Right lobe of liver (tissue), 4 donors: ENCODE measurements at regions not wholly inside any gene's neighbourhood (a gene's known extent, or its start where the extent isn't known, plus 50 kb on each side); places are given as distances from the start of the nearest gene placed in this dataset.

Experiments
- POLR2A ChIP-seq: fragments of 450-650 bp; IDR thresholded peaks from one replicate; pipeline ENCODE4 v1.6.1; 2017; ENCODE audit warnings: antibody characterized with exemption, mild to moderate bottlenecking
- TF ChIP-seq, protein P1 (sequence below), 4 donors: fragments of 200-600 bp in 3 of 4; fragments of 450-650 bp in 1 of 4; IDR thresholded peaks; one replicate each; pipeline versions ENCODE4 v1.5.1 to v1.8.0; 2016 to 2022; ENCODE audit warnings: antibody characterized with exemption in 4 of 4, mild to moderate bottlenecking in 2 of 4
- donor health status: DM: no; HTN: no; CAD: no.
- donor health status: DM: no; HTN: no; CAD: no.
- donor health status: DM: no; HTN: yes; CAD: no.

DNA sequence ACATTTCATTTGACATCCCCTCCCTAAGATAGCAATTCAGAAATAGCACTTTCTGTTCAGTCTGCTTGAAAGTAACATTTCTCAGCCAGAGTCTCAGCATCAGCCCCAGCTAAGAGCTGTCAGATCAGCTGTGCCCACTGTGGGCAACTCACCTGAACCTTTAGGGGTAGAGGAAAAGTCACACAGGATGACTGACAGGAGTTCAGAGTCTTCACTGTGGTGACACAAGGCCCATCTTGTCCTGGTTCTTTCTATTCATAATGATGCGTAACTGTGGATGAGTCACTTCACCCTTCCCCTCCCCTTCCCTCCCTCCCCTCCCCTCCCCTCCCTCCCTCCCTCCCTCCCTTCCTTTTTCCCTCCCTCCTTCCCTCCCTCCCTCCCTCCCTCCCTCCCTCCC, 96.1 kb upstream of the RASGRP1 start:
- TF ChIP-seq, protein P1, sequence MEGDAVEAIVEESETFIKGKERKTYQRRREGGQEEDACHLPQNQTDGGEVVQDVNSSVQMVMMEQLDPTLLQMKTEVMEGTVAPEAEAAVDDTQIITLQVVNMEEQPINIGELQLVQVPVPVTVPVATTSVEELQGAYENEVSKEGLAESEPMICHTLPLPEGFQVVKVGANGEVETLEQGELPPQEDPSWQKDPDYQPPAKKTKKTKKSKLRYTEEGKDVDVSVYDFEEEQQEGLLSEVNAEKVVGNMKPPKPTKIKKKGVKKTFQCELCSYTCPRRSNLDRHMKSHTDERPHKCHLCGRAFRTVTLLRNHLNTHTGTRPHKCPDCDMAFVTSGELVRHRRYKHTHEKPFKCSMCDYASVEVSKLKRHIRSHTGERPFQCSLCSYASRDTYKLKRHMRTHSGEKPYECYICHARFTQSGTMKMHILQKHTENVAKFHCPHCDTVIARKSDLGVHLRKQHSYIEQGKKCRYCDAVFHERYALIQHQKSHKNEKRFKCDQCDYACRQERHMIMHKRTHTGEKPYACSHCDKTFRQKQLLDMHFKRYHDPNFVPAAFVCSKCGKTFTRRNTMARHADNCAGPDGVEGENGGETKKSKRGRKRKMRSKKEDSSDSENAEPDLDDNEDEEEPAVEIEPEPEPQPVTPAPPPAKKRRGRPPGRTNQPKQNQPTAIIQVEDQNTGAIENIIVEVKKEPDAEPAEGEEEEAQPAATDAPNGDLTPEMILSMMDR (IDR thresholded peaks at IDR 0.05), result no peak
- TF ChIP-seq POLR2A, result no peak
